ENCODE measurements at regions not wholly inside any gene's neighbourhood (a gene's known extent, or its start where the extent isn't known, plus 50 kb on each side); places are given as distances from the start of the nearest gene placed in this dataset.

GRCh38 chr10:18793951-18794350 lies 134.7 kb downstream of the ARL5B start:
- Histone ChIP-seq H3K79me2 (ENCODE audit: control insufficient read depth, insufficient read depth, low read length) (no peaks in the 10 kb centered on the region), H2AFZ (ENCODE audit: insufficient read depth, low read depth, low read length, poor library complexity, severe bottlenecking) (no peak overlapping the region), H3K4me1 (ENCODE audit: control insufficient read depth in 2 of 2, insufficient read depth in 2 of 2, low read length in 2 of 2) (no peaks in the 10 kb centered on the region), H3K9me3 (ENCODE audit: control extremely low read depth in 1 of 3, control insufficient read depth in 2 of 3, insufficient read depth in 1 of 3, low read length in 2 of 3) (peaks cover 0 to 6% (median 2%) of the 10 kb centered on the region in 3 donors), H3K4me2 (replicated peaks; ENCODE audit: low read depth, low read length, poor library complexity, severe bottlenecking) (no peak overlapping the region), H3K4me3 (ENCODE audit: control extremely low read depth in 1 of 5, extremely low read depth in 1 of 5, insufficient read depth in 1 of 5, low read depth in 2 of 5, low read length in 4 of 5) (no peak overlapping the region), H3K9ac (ENCODE audit: low read length) (no peak overlapping the region), H3K27me3 (replicated peaks in 1 of 4; ENCODE audit: control extremely low read depth in 1 of 4, control insufficient read depth in 3 of 4, insufficient read depth in 4 of 4, low read length in 3 of 4) (no peaks in the 10 kb centered on the region), H3K27ac (ENCODE audit: low read length in 2 of 2) (no peak overlapping the region), H4K20me1 (ENCODE audit: control insufficient read depth, insufficient read depth, low read length, poor library complexity, severe bottlenecking) (no peaks in the 10 kb centered on the region), H3K36me3 (replicated peaks in 1 of 2; ENCODE audit: control extremely low read depth in 1 of 2, control insufficient read depth in 1 of 2, extremely low read depth in 1 of 2, insufficient read depth in 2 of 2, low read length in 1 of 2) (no peaks in the 10 kb centered on the region)
- 67% methylated on average over 1 of the region's 3 CpGs for WGBS (ENCODE audit: insufficient coverage)
- no peak for ATAC-seq (ENCODE audit: low read depth)
- H3K27ac Mint-ChIP-seq, result no peak overlapping the region
- no peak for DNase-seq
- H3K27me3 Mint-ChIP-seq, result no peaks in the 10 kb centered on the region
- peaks cover 8% of the 10 kb centered on the region for H3K9me3 Mint-ChIP-seq (ENCODE audit: insufficient read depth)
- ChIA-PET CTCF (no interaction called here), POLR2A (no interaction called here)
- TF ChIP-seq EZH2 (IDR thresholded peaks at IDR 0.05; ENCODE audit: borderline replicate concordance, insufficient read depth, low read depth, low read length, poor library complexity, severe bottlenecking), result no peak
- TF ChIP-seq CTCF (IDR thresholded peaks at IDR 0.05), result no peak
- H3K4me3 Mint-ChIP-seq, result no peak overlapping the region
- intact Hi-C loops (cut with micrococcal nuclease), result no loop called here
- no peaks in the 10 kb centered on the region for H3K4me1 Mint-ChIP-seq

GRCh38 chr10:18795549-18795948 lies 136.3 kb downstream of the ARL5B start:
- 79% methylated on average over 3 of the region's 3 CpGs for WGBS (ENCODE audit: insufficient coverage)
- intact Hi-C loops (cut with micrococcal nuclease), result no loop called here
- H2AFZ ChIP-seq (ENCODE audit: insufficient read depth, low read depth, low read length, poor library complexity, severe bottlenecking), result no peak overlapping the region
- POLR2A ChIA-PET, result no interaction called here
- no peaks in the 10 kb centered on the region for H3K79me2 ChIP-seq (ENCODE audit: control insufficient read depth, insufficient read depth, low read length)
- H3K36me3 ChIP-seq (replicated peaks in 1 of 2; ENCODE audit: control extremely low read depth in 1 of 2, control insufficient read depth in 1 of 2, extremely low read depth in 1 of 2, insufficient read depth in 2 of 2, low read length in 1 of 2), result no peaks in the 10 kb centered on the region
- CTCF ChIA-PET, result no interaction called here
- no peak overlapping the region for H3K4me3 Mint-ChIP-seq
- H3K9me3 ChIP-seq (ENCODE audit: control extremely low read depth in 1 of 3, control insufficient read depth in 2 of 3, insufficient read depth in 1 of 3, low read length in 2 of 3), result peaks cover 0 to 6% (median 2%) of the 10 kb centered on the region in 3 donors
- H3K4me2 ChIP-seq (replicated peaks; ENCODE audit: low read depth, low read length, poor library complexity, severe bottlenecking), result no peak overlapping the region
- no peak overlapping the region for H3K27ac Mint-ChIP-seq
- no peak for TF ChIP-seq CTCF (IDR thresholded peaks at IDR 0.05)
- no peak for TF ChIP-seq EZH2 (IDR thresholded peaks at IDR 0.05; ENCODE audit: borderline replicate concordance, insufficient read depth, low read depth, low read length, poor library complexity, severe bottlenecking)
- H3K27me3 ChIP-seq (replicated peaks in 1 of 4; ENCODE audit: control extremely low read depth in 1 of 4, control insufficient read depth in 3 of 4, insufficient read depth in 4 of 4, low read length in 3 of 4), result no peaks in the 10 kb centered on the region
- peaks cover 7% of the 10 kb centered on the region for H3K9me3 Mint-ChIP-seq (ENCODE audit: insufficient read depth)
- no peaks in the 10 kb centered on the region for H3K4me1 ChIP-seq (ENCODE audit: control insufficient read depth in 2 of 2, insufficient read depth in 2 of 2, low read length in 2 of 2)
- no peak for ATAC-seq (ENCODE audit: low read depth)
- H3K27ac ChIP-seq (ENCODE audit: low read length in 2 of 2), result no peak overlapping the region
- no peak overlapping the region for H3K4me3 ChIP-seq (ENCODE audit: control extremely low read depth in 1 of 5, extremely low read depth in 1 of 5, insufficient read depth in 1 of 5, low read depth in 2 of 5, low read length in 4 of 5)
- H3K9ac ChIP-seq (ENCODE audit: low read length), result no peak overlapping the region
- DNase-seq, result no peak
- H3K4me1 Mint-ChIP-seq, result no peaks in the 10 kb centered on the region
- H4K20me1 ChIP-seq (ENCODE audit: control insufficient read depth, insufficient read depth, low read length, poor library complexity, severe bottlenecking), result no peaks in the 10 kb centered on the region
- no peaks in the 10 kb centered on the region for H3K27me3 Mint-ChIP-seq
